ENCODE measurements at regions not wholly inside any gene's neighbourhood (a gene's known extent, or its start where the extent isn't known, plus 50 kb on each side); places are given as distances from the start of the nearest gene placed in this dataset.

DNA sequence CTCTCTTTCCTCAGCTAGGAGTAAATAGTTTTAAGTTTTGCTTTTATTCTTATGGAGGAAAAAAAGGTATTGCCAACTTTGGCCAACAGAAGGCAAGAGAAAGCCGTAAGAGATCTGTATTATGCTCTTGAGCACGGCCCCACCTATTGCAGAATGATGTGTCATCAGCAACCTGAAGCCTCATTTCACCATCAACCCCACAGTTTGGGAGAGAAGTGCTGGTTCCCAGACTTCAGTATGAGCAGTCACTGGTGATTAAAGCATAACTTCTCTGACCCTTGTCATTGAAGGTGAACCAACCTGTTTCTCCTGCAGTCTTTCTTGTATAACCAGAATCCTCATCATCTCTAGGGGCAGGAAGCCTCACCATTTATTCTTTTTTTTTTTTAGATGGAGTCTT lies 100.2 kb downstream of the SIPA1L2 start:
- TF ChIP-seq CTCF (IDR thresholded peaks at IDR 0.05; ENCODE audit: low read depth, low read length) = no peak
- DNase-seq (ENCODE audit: low read depth in 1 of 2, low spot score in 1 of 2) = no peak
- peaks cover 14% of the 10 kb centered on the region for H3K4me1 ChIP-seq (ENCODE audit: low read depth)
- no peak overlapping the region for H3K4me3 ChIP-seq
- H3K27ac ChIP-seq = no peak overlapping the region
- no peaks in the 10 kb centered on the region for H3K27me3 ChIP-seq
- peaks cover 4% of the 10 kb centered on the region for H3K36me3 ChIP-seq
- H3K9me3 ChIP-seq (ENCODE audit: low read depth) = no peaks in the 10 kb centered on the region

- no peak for DNase-seq (ENCODE audit: low read depth in 1 of 2, low spot score in 1 of 2)
- H3K4me1 ChIP-seq (ENCODE audit: low read depth) = peaks cover 10% of the 10 kb centered on the region
- H3K4me3 ChIP-seq = no peak overlapping the region
- no peaks in the 10 kb centered on the region for H3K27me3 ChIP-seq
- no peak for TF ChIP-seq CTCF (IDR thresholded peaks at IDR 0.05; ENCODE audit: low read depth, low read length)
- no peaks in the 10 kb centered on the region for H3K9me3 ChIP-seq (ENCODE audit: low read depth)
- peaks cover 4% of the 10 kb centered on the region for H3K36me3 ChIP-seq
- H3K27ac ChIP-seq = no peak overlapping the region
Observed at GRCh38 chr1:232528472-232529089, 101.4 kb downstream of the SIPA1L2 start.

GRCh38 chr1:232524056-232524455 lies 105.9 kb downstream of the SIPA1L2 start:
- H3K36me3 ChIP-seq = no peaks in the 10 kb centered on the region
- no peaks in the 10 kb centered on the region for H3K27me3 ChIP-seq
- H3K4me1 ChIP-seq (ENCODE audit: low read depth) = peaks cover 5% of the 10 kb centered on the region
- no peaks in the 10 kb centered on the region for H3K9me3 ChIP-seq (ENCODE audit: low read depth)
- no peak for TF ChIP-seq CTCF (IDR thresholded peaks at IDR 0.05; ENCODE audit: low read depth, low read length)
- H3K4me3 ChIP-seq = no peak overlapping the region
- no peak overlapping the region for H3K27ac ChIP-seq
- peak in 1 of 2 donors; percentile 29 for DNase-seq (ENCODE audit: low read depth in 1 of 2, low spot score in 1 of 2)

DNA sequence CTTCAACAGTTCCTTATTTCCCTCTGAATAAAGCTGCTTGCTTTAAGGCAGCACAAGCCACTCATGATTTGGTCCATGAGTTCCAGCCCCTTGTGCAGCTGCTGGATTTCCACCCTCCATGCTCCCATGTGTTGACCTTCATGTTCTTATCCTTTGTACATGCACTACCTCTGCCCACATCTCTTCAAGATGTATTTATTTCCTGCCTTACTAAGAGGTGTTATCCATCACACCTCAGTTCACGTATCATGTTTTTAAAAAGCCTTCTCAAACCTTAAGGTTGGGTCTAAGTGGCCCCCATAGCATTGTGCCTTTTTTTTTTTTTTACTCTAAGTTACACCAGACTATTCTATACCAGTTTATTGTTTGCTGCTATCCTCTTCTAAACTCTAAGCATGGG lies 107.7 kb downstream of the SIPA1L2 start:
- TF ChIP-seq CTCF (IDR thresholded peaks at IDR 0.05; ENCODE audit: low read depth, low read length) = no peak

GRCh38 chr1:232521660-232522059 lies 108.3 kb downstream of the SIPA1L2 start:
- Histone ChIP-seq H3K4me3 (no peak overlapping the region), H3K27ac (no peak overlapping the region), H3K9me3 (ENCODE audit: low read depth) (no peaks in the 10 kb centered on the region), H3K36me3 (no peaks in the 10 kb centered on the region), H3K4me1 (ENCODE audit: low read depth) (no peaks in the 10 kb centered on the region), H3K27me3 (no peaks in the 10 kb centered on the region)
- TF ChIP-seq CTCF (IDR thresholded peaks at IDR 0.05; ENCODE audit: low read depth, low read length) = no peak
- no peak for DNase-seq (ENCODE audit: low read depth in 1 of 2, low spot score in 1 of 2)

More for the DNA sequence above, 107.7 kb downstream of the SIPA1L2 start:
- Histone ChIP-seq H3K4me1 (ENCODE audit: low read depth) (peaks cover 5% of the 10 kb centered on the region), H3K36me3 (no peaks in the 10 kb centered on the region), H3K27ac (no peak overlapping the region), H3K4me3 (no peak overlapping the region), H3K27me3 (no peaks in the 10 kb centered on the region), H3K9me3 (ENCODE audit: low read depth) (no peaks in the 10 kb centered on the region)
- no peak for DNase-seq (ENCODE audit: low read depth in 1 of 2, low spot score in 1 of 2)

Data from cardiac muscle cell (in vitro differentiated cells and primary cell).